Gastrocnemius medialis (tissue), 4 donors: ENCODE measurements at regions not wholly inside any gene's neighbourhood (a gene's known extent, or its start where the extent isn't known, plus 50 kb on each side); places are given as distances from the start of the nearest gene placed in this dataset.

ENCODE experiments used
- POLR2A ChIP-seq, 2 donors: fragments of 450-650 bp; IDR thresholded peaks; one replicate each; pipeline ENCODE4 v1.6.1; 2017; ENCODE audit warnings: antibody characterized with exemption in 2 of 2, mild to moderate bottlenecking in 2 of 2, moderate library complexity in 2 of 2
- TF ChIP-seq, protein P1 (sequence below), 5 experiments: fragments of 450-650 bp in 3 of 5; fragments of 200-600 bp in 2 of 5; sonication (generic) in 2 of 5; IDR thresholded peaks in 4 of 5; conservative IDR thresholded peaks in 1 of 5; 1 replicate in 4 of 5; 2 replicates in 1 of 5; pipeline ENCODE4 v1.5.1; 2016 to 2019; ENCODE audit warnings: antibody characterized with exemption in 5 of 5, mild to moderate bottlenecking in 3 of 5, moderate library complexity in 3 of 5

DNA sequence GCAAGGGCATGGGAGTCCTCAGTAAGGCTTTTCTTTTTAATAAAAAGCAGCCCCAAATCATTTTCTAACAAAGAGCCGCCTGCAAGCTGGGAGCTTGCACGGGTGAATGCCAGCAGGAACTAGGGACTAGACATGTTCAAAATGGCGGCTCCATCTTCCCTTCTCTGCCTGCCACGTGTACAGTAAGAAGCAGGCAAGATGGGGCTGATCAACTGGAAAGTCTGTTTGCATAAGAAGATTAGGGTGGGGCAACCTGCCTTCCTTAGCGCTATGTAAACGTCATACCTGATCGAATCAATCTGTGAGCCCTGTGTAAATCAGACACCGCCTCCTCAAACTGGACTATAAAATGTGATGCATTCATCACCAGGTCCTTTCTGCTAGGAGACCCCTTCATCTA is 299.4 kb upstream of the SOX4 start:
- no peak for TF ChIP-seq POLR2A (IDR thresholded peaks at IDR 0.05)
- TF ChIP-seq, protein P1, sequence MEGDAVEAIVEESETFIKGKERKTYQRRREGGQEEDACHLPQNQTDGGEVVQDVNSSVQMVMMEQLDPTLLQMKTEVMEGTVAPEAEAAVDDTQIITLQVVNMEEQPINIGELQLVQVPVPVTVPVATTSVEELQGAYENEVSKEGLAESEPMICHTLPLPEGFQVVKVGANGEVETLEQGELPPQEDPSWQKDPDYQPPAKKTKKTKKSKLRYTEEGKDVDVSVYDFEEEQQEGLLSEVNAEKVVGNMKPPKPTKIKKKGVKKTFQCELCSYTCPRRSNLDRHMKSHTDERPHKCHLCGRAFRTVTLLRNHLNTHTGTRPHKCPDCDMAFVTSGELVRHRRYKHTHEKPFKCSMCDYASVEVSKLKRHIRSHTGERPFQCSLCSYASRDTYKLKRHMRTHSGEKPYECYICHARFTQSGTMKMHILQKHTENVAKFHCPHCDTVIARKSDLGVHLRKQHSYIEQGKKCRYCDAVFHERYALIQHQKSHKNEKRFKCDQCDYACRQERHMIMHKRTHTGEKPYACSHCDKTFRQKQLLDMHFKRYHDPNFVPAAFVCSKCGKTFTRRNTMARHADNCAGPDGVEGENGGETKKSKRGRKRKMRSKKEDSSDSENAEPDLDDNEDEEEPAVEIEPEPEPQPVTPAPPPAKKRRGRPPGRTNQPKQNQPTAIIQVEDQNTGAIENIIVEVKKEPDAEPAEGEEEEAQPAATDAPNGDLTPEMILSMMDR (IDR thresholded peaks at IDR 0.05 in 4 of 5, conservative IDR thresholded peaks at IDR 0.05 in 1 of 5) = no peak
